AG09309 (cell line): ENCODE measurements at regions not wholly inside any gene's neighbourhood (a gene's known extent, or its start where the extent isn't known, plus 50 kb on each side); places are given as distances from the start of the nearest gene placed in this dataset.

Experiments used
- DNase-seq: peaks from one replicate; pipeline ENCODE4 v3.0.0-alpha.2; 2010; ENCODE audit warnings: low read depth
- H3K4me3 ChIP-seq: 2 replicates; pipeline ENCODE4 v1.5.1; 2011; ENCODE audit warnings: mild to moderate bottlenecking, low read depth, low read length, moderate library complexity; ENCODE audit not compliant: control insufficient read depth
- TF ChIP-seq, protein P1 (sequence below): IDR thresholded peaks from 2 replicates; pipeline ENCODE4 v1.5.1; 2011; ENCODE audit warnings: mild to moderate bottlenecking, low read depth, low read length, inconsistent platforms; ENCODE audit not compliant: insufficient read depth, control insufficient read depth; ENCODE audit errors: missing control alignments

DNA sequence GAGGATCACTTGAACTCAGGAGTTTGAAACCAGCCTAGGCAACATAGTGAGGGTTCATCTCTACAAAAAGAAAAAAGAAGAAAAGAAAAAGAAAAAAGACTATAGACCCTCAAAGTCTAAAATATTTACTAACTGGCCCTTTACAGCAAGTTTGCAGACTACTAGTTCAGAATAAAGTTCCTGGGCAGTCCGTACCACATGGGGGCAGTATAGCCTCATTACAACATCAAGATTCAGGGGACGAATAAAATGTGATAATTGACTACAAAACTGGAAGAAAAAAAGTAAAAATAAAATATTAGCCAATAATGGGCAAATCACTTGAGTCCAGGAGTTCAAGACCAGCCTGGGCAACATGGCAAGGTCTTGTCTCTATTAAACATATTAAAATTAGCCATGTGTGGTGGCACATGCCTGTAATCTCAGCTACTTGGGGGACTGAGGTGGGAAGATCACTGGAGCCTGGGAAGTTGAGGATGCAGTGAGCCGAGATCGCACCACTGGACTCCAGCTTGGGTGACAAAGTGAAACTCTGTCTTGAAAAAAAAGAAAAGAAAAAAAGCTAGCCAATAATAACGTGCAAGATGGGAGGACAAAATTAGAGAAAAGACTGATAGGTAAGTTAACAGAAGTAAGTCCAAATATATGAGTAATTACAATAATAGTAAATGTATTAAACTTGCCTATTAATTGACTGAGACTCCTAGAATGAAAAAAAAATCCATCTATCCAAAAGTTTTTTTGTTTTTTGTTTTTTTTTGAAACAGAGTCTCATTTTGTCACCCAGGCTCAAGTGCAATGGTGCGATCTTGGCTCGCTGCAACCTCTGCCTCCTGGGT, 129.4 kb upstream of the SEC14L1 start:
- TF ChIP-seq, protein P1, sequence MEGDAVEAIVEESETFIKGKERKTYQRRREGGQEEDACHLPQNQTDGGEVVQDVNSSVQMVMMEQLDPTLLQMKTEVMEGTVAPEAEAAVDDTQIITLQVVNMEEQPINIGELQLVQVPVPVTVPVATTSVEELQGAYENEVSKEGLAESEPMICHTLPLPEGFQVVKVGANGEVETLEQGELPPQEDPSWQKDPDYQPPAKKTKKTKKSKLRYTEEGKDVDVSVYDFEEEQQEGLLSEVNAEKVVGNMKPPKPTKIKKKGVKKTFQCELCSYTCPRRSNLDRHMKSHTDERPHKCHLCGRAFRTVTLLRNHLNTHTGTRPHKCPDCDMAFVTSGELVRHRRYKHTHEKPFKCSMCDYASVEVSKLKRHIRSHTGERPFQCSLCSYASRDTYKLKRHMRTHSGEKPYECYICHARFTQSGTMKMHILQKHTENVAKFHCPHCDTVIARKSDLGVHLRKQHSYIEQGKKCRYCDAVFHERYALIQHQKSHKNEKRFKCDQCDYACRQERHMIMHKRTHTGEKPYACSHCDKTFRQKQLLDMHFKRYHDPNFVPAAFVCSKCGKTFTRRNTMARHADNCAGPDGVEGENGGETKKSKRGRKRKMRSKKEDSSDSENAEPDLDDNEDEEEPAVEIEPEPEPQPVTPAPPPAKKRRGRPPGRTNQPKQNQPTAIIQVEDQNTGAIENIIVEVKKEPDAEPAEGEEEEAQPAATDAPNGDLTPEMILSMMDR: peak; percentile 79
- no peak overlapping the region for H3K4me3 ChIP-seq
- no peak for DNase-seq

DNA sequence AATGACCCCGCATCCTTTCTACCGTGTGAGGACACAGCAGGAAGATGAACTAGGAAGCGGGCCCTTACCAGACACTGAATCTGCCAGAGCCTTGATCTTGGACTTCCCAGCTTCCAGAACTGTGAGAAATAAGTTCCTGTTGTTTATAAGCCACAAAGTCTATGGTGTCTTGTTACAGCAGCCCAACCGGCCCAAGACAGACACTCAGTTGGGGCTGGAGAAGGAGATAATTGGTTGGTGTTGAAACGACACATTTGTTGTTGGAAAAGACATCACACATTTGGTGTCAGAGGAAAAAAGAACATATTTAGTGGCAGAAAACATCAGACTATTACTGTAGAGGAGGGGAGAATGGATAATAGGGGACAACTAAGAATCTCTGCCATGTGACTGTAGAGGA, 122.3 kb upstream of the SEC14L1 start:
- TF ChIP-seq, protein P1: no peak

DNA sequence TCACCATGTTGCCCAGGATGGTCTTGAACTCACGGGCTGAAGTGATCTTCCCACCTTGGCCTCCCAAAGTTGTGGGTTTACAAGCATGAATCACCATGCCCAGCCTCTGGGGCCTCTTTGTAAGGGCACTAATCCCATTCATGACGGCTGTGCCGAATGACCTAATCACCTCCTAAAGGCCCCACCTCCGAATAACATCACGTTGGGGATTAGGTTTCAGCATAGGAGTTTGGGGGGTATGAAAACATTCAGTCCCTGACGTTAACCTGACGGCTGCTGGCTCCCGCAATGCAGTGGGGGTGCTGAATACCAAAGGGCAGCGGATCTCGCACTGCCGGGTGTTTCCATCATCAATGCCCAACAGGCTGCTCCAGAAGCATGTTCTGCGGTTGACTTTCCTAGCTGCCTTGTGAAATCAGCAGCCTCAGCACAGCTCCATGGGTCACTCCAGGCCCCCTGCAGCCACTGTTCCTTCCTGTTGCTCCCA, 120.8 kb upstream of the SEC14L1 start:
- H3K4me3 ChIP-seq: no peak overlapping the region
- TF ChIP-seq, protein P1: no peak
- no peak for DNase-seq

More for the DNA sequence above, 122.3 kb upstream of the SEC14L1 start:
- no peak overlapping the region for H3K4me3 ChIP-seq
- DNase-seq: no peak

DNA sequence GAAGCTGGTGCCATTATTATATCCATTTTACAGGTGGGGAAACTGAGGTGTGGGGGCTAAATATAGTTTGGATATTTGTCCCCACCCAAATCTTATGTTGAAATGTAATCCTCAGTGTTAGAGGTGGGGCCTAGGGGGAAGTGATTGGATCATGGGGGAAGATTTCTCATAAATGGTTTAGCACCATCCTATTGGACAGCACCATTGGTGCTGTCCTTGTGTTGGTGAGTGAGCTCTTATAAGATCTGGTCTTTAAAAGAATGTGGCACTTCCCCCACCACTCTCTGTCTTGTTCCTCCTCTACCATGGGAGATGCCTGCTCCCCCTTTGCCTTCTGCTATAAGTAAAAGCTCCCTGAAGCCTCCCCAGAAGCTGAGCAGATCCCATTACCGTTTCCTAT, 119.8 kb upstream of the SEC14L1 start:
- TF ChIP-seq, protein P1: no peak
- H3K4me3 ChIP-seq: no peak overlapping the region
- no peak for DNase-seq

DNA sequence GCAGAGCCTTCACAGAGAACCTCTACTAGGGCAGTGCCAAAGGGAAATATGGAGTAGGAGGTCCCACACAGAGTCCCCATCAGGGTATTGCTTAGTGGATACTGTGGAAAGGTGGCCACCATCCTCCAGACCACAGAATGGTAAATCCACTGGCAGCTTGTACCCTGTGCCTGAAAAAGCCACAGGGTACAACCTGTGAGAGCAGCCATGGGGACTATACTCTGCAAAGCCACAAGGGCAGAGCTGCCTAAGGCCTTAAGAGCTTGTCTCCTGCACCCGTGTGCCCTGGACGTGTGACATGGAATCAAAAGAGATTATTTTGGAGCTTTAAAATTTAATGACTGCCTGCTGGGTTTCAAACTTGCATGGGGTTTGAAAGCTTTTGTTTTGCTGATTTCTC, 118.0 kb upstream of the SEC14L1 start:
- TF ChIP-seq, protein P1: no peak
- DNase-seq: no peak
- no peak overlapping the region for H3K4me3 ChIP-seq

DNA sequence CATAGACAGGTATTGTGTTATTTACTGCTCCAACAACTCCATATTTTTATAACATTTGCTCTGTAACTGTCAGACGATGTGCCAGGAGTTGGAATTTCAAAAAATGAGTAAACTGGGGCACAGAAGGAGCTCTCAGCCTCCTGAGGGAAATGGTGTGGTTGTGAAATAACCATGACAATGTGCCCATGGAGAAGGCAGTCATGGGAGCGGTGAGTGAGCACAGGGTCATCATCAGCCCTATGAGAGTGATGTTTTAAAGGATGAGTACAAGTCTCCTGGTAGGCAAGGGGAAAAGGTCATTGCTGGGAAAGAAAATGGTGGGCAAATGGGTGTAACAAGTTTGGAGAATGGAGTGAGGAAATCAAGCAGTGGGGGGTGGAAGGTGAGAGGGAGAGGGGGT, 115.0 kb upstream of the SEC14L1 start:
- TF ChIP-seq, protein P1: no peak
- DNase-seq: no peak
- no peak overlapping the region for H3K4me3 ChIP-seq
